Immature natural killer cell (primary cell): ENCODE measurements at regions not wholly inside any gene's neighbourhood (a gene's known extent, or its start where the extent isn't known, plus 50 kb on each side); places are given as distances from the start of the nearest gene placed in this dataset.

Source experiments
- DNase-seq, 3 donors: peaks; one replicate each; pipeline ENCODE4 v3.0.0; 2022; ENCODE audit warnings: mixed read lengths in 1 of 3
- H3K27ac Mint-ChIP-seq, 6 donors: one replicate each; pipeline ENCODE4 v1.8.0; 2020; ENCODE audit warnings: mixed read lengths in 6 of 6, mild to moderate bottlenecking in 5 of 6, inconsistent platforms in 4 of 6, moderate library complexity in 3 of 6
- H3K27me3 Mint-ChIP-seq, 3 donors: one replicate each; pipeline ENCODE4 v1.8.0; 2020 to 2021; ENCODE audit warnings: low read depth in 3 of 3, mild to moderate bottlenecking in 3 of 3, mixed read lengths in 3 of 3, moderate library complexity in 3 of 3, inconsistent platforms in 1 of 3
- H3K36me3 Mint-ChIP-seq, 3 donors: one replicate each; pipeline ENCODE4 v1.8.0; 2020; ENCODE audit warnings: mixed read lengths in 3 of 3, inconsistent platforms in 2 of 3, mild to moderate bottlenecking in 2 of 3
- H3K4me1 Mint-ChIP-seq, 2 donors: one replicate each; pipeline ENCODE4 v1.8.0; 2020; ENCODE audit warnings: inconsistent platforms in 2 of 2, mild to moderate bottlenecking in 2 of 2, mixed read lengths in 2 of 2, moderate library complexity in 1 of 2
- H3K4me3 Mint-ChIP-seq, 5 donors: one replicate each; pipeline ENCODE4 v1.8.0; 2020; ENCODE audit warnings: mild to moderate bottlenecking in 5 of 5, mixed read lengths in 5 of 5, inconsistent platforms in 3 of 5, moderate library complexity in 3 of 5
- H3K9me3 Mint-ChIP-seq, 6 donors: one replicate each; pipeline ENCODE4 v1.8.0; 2020; ENCODE audit warnings: mild to moderate bottlenecking in 6 of 6, mixed read lengths in 6 of 6, inconsistent platforms in 4 of 6, moderate library complexity in 3 of 6

- H3K27ac Mint-ChIP-seq, result no peak overlapping the region
- H3K9me3 Mint-ChIP-seq, result peaks cover 0 to 2% (median under 1%) of the 10 kb centered on the region in 6 donors
- no peak overlapping the region for H3K4me3 Mint-ChIP-seq
- no peak for DNase-seq
- H3K4me1 Mint-ChIP-seq, result no peaks in the 10 kb centered on the region
- no peaks in the 10 kb centered on the region for H3K36me3 Mint-ChIP-seq
- peaks cover 0 to 5% (median 1%) of the 10 kb centered on the region in 3 donors for H3K27me3 Mint-ChIP-seq
These were observed 185.7 kb upstream of the KLHL29 start for GRCh38 chr2:23199115-23199918.

GRCh38 chr2:23200068-23200786, 184.8 kb upstream of the KLHL29 start:
- no peaks in the 10 kb centered on the region for H3K4me1 Mint-ChIP-seq
- no peak for DNase-seq
- no peak overlapping the region for H3K4me3 Mint-ChIP-seq
- H3K27ac Mint-ChIP-seq, result no peak overlapping the region
- H3K9me3 Mint-ChIP-seq, result peaks cover 0 to 2% (median under 1%) of the 10 kb centered on the region in 6 donors
- H3K27me3 Mint-ChIP-seq, result peaks cover 0 to 2% (median 0%) of the 10 kb centered on the region in 3 donors
- H3K36me3 Mint-ChIP-seq, result no peaks in the 10 kb centered on the region

- H3K9me3 Mint-ChIP-seq, result peaks cover 0 to 2% (median under 1%) of the 10 kb centered on the region in 6 donors
These were observed 184.2 kb upstream of the KLHL29 start for GRCh38 chr2:23200787-23201114.

GRCh38 chr2:23203383-23203782, 181.6 kb upstream of the KLHL29 start:
- Mint-ChIP-seq H3K36me3 (no peaks in the 10 kb centered on the region), H3K4me3 (no peak overlapping the region), H3K27ac (no peak overlapping the region), H3K4me1 (no peaks in the 10 kb centered on the region), H3K27me3 (peaks cover 0 to 4% (median 3%) of the 10 kb centered on the region in 3 donors), H3K9me3 (peaks cover 0 to 2% (median under 1%) of the 10 kb centered on the region in 6 donors)
- DNase-seq, result no peak

More at GRCh38 chr2:23200787-23201114, 184.2 kb upstream of the KLHL29 start:
- Mint-ChIP-seq H3K4me1 (no peaks in the 10 kb centered on the region), H3K36me3 (no peaks in the 10 kb centered on the region), H3K27ac (no peak overlapping the region), H3K4me3 (no peak overlapping the region), H3K27me3 (peaks cover 0 to 4% (median 0%) of the 10 kb centered on the region in 3 donors)
- DNase-seq, result no peak

GRCh38 chr2:23204685-23205242, 180.2 kb upstream of the KLHL29 start:
- H3K4me3 Mint-ChIP-seq, result no peak overlapping the region
- peaks cover 0 to 2% (median under 1%) of the 10 kb centered on the region in 6 donors for H3K9me3 Mint-ChIP-seq
- no peak overlapping the region for H3K27ac Mint-ChIP-seq
- DNase-seq, result no peak
- no peaks in the 10 kb centered on the region for H3K4me1 Mint-ChIP-seq
- H3K27me3 Mint-ChIP-seq, result peaks cover 0 to 4% (median 3%) of the 10 kb centered on the region in 3 donors
- no peaks in the 10 kb centered on the region for H3K36me3 Mint-ChIP-seq

GRCh38 chr2:23206650-23207049, 178.3 kb upstream of the KLHL29 start:
- H3K27me3 Mint-ChIP-seq, result peaks cover 0 to 4% (median 3%) of the 10 kb centered on the region in 3 donors
- no peaks in the 10 kb centered on the region for H3K36me3 Mint-ChIP-seq
- no peaks in the 10 kb centered on the region for H3K4me1 Mint-ChIP-seq
- no peak overlapping the region for H3K27ac Mint-ChIP-seq
- no peak for DNase-seq
- peaks cover 0 to 2% (median 0%) of the 10 kb centered on the region in 6 donors for H3K9me3 Mint-ChIP-seq
- H3K4me3 Mint-ChIP-seq, result no peak overlapping the region

GRCh38 chr2:23207871-23208270, 177.1 kb upstream of the KLHL29 start:
- no peak overlapping the region for H3K4me3 Mint-ChIP-seq
- H3K9me3 Mint-ChIP-seq, result peaks cover 0 to 2% (median 0%) of the 10 kb centered on the region in 6 donors
- H3K4me1 Mint-ChIP-seq, result no peaks in the 10 kb centered on the region
- DNase-seq, result no peak
- no peaks in the 10 kb centered on the region for H3K36me3 Mint-ChIP-seq
- no peak overlapping the region for H3K27ac Mint-ChIP-seq
- peaks cover 0 to 4% (median 3%) of the 10 kb centered on the region in 3 donors for H3K27me3 Mint-ChIP-seq

- DNase-seq, result no peak
- H3K27ac Mint-ChIP-seq, result no peak overlapping the region
- no peaks in the 10 kb centered on the region for H3K4me1 Mint-ChIP-seq
- no peaks in the 10 kb centered on the region for H3K36me3 Mint-ChIP-seq
- H3K9me3 Mint-ChIP-seq, result peaks cover 0 to 2% (median 0%) of the 10 kb centered on the region in 6 donors
- peaks cover 0 to 4% (median 3%) of the 10 kb centered on the region in 3 donors for H3K27me3 Mint-ChIP-seq
- H3K4me3 Mint-ChIP-seq, result no peak overlapping the region
These were observed 176.6 kb upstream of the KLHL29 start for GRCh38 chr2:23208339-23208738.

- peaks cover 0 to 2% (median 0%) of the 10 kb centered on the region in 6 donors for H3K9me3 Mint-ChIP-seq
These were observed 175.9 kb upstream of the KLHL29 start for GRCh38 chr2:23209059-23209458.

GRCh38 chr2:23211987-23212583, 172.9 kb upstream of the KLHL29 start:
- no peak for DNase-seq
- Mint-ChIP-seq H3K27me3 (no peaks in the 10 kb centered on the region), H3K4me3 (no peak overlapping the region), H3K27ac (no peak overlapping the region), H3K9me3 (peaks cover 0 to 4% (median 0%) of the 10 kb centered on the region in 6 donors), H3K36me3 (no peaks in the 10 kb centered on the region), H3K4me1 (no peaks in the 10 kb centered on the region)

More at GRCh38 chr2:23209059-23209458, 175.9 kb upstream of the KLHL29 start:
- Mint-ChIP-seq H3K36me3 (no peaks in the 10 kb centered on the region), H3K4me3 (no peak overlapping the region), H3K27me3 (peaks cover 0 to 4% (median 3%) of the 10 kb centered on the region in 3 donors), H3K27ac (no peak overlapping the region), H3K4me1 (no peaks in the 10 kb centered on the region)
- DNase-seq, result no peak

GRCh38 chr2:23213196-23213595, 171.8 kb upstream of the KLHL29 start:
- Mint-ChIP-seq H3K27ac (no peak overlapping the region), H3K4me3 (no peak overlapping the region), H3K9me3 (peaks cover 0 to 4% (median 0%) of the 10 kb centered on the region in 6 donors), H3K27me3 (no peaks in the 10 kb centered on the region), H3K4me1 (no peaks in the 10 kb centered on the region), H3K36me3 (no peaks in the 10 kb centered on the region)
- no peak for DNase-seq

GRCh38 chr2:23215016-23215415, 170.0 kb upstream of the KLHL29 start:
- no peak overlapping the region for H3K27ac Mint-ChIP-seq
- no peak for DNase-seq
- H3K9me3 Mint-ChIP-seq, result peaks cover 0 to 4% (median 0%) of the 10 kb centered on the region in 6 donors
- no peaks in the 10 kb centered on the region for H3K4me1 Mint-ChIP-seq
- H3K27me3 Mint-ChIP-seq, result no peaks in the 10 kb centered on the region
- H3K36me3 Mint-ChIP-seq, result no peaks in the 10 kb centered on the region
- H3K4me3 Mint-ChIP-seq, result no peak overlapping the region

GRCh38 chr2:23219666-23220065, 165.3 kb upstream of the KLHL29 start:
- H3K9me3 Mint-ChIP-seq, result peaks cover 0 to 6% (median 0%) of the 10 kb centered on the region in 6 donors
- no peak overlapping the region for H3K27ac Mint-ChIP-seq
- no peaks in the 10 kb centered on the region for H3K36me3 Mint-ChIP-seq
- H3K4me3 Mint-ChIP-seq, result no peak overlapping the region
- no peak for DNase-seq
- no peaks in the 10 kb centered on the region for H3K4me1 Mint-ChIP-seq
- H3K27me3 Mint-ChIP-seq, result peaks cover 0 to 2% (median 0%) of the 10 kb centered on the region in 3 donors
